Immature natural killer cell (primary cell): ENCODE measurements at regions not wholly inside any gene's neighbourhood (a gene's known extent, or its start where the extent isn't known, plus 50 kb on each side); places are given as distances from the start of the nearest gene placed in this dataset.
"Not testable (repeated sequence)": the region's sequence is repeated elsewhere in the genome, so short reads cannot be mapped to it uniquely, and the experiment has no call there.

Source experiments
- DNase-seq, 3 donors: peaks; one replicate each; pipeline ENCODE4 v3.0.0; 2022; ENCODE audit warnings: mixed read lengths in 1 of 3
- H3K27ac Mint-ChIP-seq, 6 donors: one replicate each; pipeline ENCODE4 v1.8.0; 2020; ENCODE audit warnings: mixed read lengths in 6 of 6, mild to moderate bottlenecking in 5 of 6, inconsistent platforms in 4 of 6, moderate library complexity in 3 of 6
- H3K27me3 Mint-ChIP-seq, 3 donors: one replicate each; pipeline ENCODE4 v1.8.0; 2020 to 2021; ENCODE audit warnings: low read depth in 3 of 3, mild to moderate bottlenecking in 3 of 3, mixed read lengths in 3 of 3, moderate library complexity in 3 of 3, inconsistent platforms in 1 of 3
- H3K36me3 Mint-ChIP-seq, 3 donors: one replicate each; pipeline ENCODE4 v1.8.0; 2020; ENCODE audit warnings: mixed read lengths in 3 of 3, inconsistent platforms in 2 of 3, mild to moderate bottlenecking in 2 of 3
- H3K4me1 Mint-ChIP-seq, 2 donors: one replicate each; pipeline ENCODE4 v1.8.0; 2020; ENCODE audit warnings: inconsistent platforms in 2 of 2, mild to moderate bottlenecking in 2 of 2, mixed read lengths in 2 of 2, moderate library complexity in 1 of 2
- H3K4me3 Mint-ChIP-seq, 5 donors: one replicate each; pipeline ENCODE4 v1.8.0; 2020; ENCODE audit warnings: mild to moderate bottlenecking in 5 of 5, mixed read lengths in 5 of 5, inconsistent platforms in 3 of 5, moderate library complexity in 3 of 5
- H3K9me3 Mint-ChIP-seq, 6 donors: one replicate each; pipeline ENCODE4 v1.8.0; 2020; ENCODE audit warnings: mild to moderate bottlenecking in 6 of 6, mixed read lengths in 6 of 6, inconsistent platforms in 4 of 6, moderate library complexity in 3 of 6

GRCh38 chr17:70265471-70265870 lies 96.1 kb downstream of the KCNJ2 start:
- H3K36me3 Mint-ChIP-seq: no peaks in the 10 kb centered on the region
- no peaks in the 10 kb centered on the region for H3K4me1 Mint-ChIP-seq
- H3K27ac Mint-ChIP-seq: no peak overlapping the region
- H3K4me3 Mint-ChIP-seq: no peak overlapping the region
- DNase-seq: no peak
- H3K27me3 Mint-ChIP-seq: peaks cover 0 to 5% (median 3%) of the 10 kb centered on the region in 3 donors
- peaks cover 0 to 9% (median 3%) of the 10 kb centered on the region in 6 donors for H3K9me3 Mint-ChIP-seq

DNA sequence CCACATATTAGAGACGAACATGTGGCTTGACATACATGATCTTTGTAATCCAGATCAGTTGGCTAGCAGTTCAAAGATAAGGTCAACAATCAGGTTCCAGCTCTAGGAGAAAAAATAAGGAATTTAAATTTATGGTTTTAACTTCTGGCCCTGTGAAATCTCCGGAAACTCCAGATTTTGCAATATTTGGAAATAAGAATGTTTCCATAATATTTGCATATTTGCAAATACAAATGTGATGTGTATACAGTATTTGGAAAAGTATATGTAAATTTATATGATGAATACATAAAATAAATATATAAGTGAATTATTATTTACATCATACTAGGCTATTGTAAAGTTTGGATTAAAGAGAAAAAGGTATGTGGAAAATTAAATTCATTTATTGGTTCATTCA lies 97.1 kb downstream of the KCNJ2 start:
- no peak overlapping the region for H3K4me3 Mint-ChIP-seq
- H3K9me3 Mint-ChIP-seq: peaks cover 0 to 9% (median 4%) of the 10 kb centered on the region in 6 donors
- no peaks in the 10 kb centered on the region for H3K4me1 Mint-ChIP-seq
- H3K36me3 Mint-ChIP-seq: no peaks in the 10 kb centered on the region
- DNase-seq: no peak
- no peak overlapping the region for H3K27ac Mint-ChIP-seq
- H3K27me3 Mint-ChIP-seq: peaks cover 0 to 5% (median 3%) of the 10 kb centered on the region in 3 donors

- no peak overlapping the region for H3K27ac Mint-ChIP-seq
- no peak overlapping the region for H3K4me3 Mint-ChIP-seq
- peaks cover 0 to 9% (median 5%) of the 10 kb centered on the region in 6 donors for H3K9me3 Mint-ChIP-seq
- H3K36me3 Mint-ChIP-seq: no peaks in the 10 kb centered on the region
- H3K27me3 Mint-ChIP-seq: peaks cover 0 to 5% (median 3%) of the 10 kb centered on the region in 3 donors
- H3K4me1 Mint-ChIP-seq: no peaks in the 10 kb centered on the region
- DNase-seq: no peak
Observed at GRCh38 chr17:70268383-70268782, 99.1 kb downstream of the KCNJ2 start.

GRCh38 chr17:70270554-70270953 lies 101.2 kb downstream of the KCNJ2 start:
- H3K4me3 Mint-ChIP-seq: no peak overlapping the region

GRCh38 chr17:70271200-70271599 lies 101.9 kb downstream of the KCNJ2 start:
- peaks cover 0 to 2% (median 0%) of the 10 kb centered on the region in 3 donors for H3K27me3 Mint-ChIP-seq
- no peak overlapping the region for H3K4me3 Mint-ChIP-seq
- H3K9me3 Mint-ChIP-seq: peaks cover 0 to 9% (median 2%) of the 10 kb centered on the region in 6 donors
- DNase-seq: no peak
- H3K4me1 Mint-ChIP-seq: no peaks in the 10 kb centered on the region
- H3K36me3 Mint-ChIP-seq: no peaks in the 10 kb centered on the region
- no peak overlapping the region for H3K27ac Mint-ChIP-seq

More at GRCh38 chr17:70270554-70270953, 101.2 kb downstream of the KCNJ2 start:
- no peak for DNase-seq
- no peaks in the 10 kb centered on the region for H3K4me1 Mint-ChIP-seq
- H3K27me3 Mint-ChIP-seq: peaks cover 0 to 2% (median 0%) of the 10 kb centered on the region in 3 donors
- H3K9me3 Mint-ChIP-seq: peaks cover 0 to 9% (median 3%) of the 10 kb centered on the region in 6 donors
- no peak overlapping the region for H3K27ac Mint-ChIP-seq
- no peaks in the 10 kb centered on the region for H3K36me3 Mint-ChIP-seq

DNA sequence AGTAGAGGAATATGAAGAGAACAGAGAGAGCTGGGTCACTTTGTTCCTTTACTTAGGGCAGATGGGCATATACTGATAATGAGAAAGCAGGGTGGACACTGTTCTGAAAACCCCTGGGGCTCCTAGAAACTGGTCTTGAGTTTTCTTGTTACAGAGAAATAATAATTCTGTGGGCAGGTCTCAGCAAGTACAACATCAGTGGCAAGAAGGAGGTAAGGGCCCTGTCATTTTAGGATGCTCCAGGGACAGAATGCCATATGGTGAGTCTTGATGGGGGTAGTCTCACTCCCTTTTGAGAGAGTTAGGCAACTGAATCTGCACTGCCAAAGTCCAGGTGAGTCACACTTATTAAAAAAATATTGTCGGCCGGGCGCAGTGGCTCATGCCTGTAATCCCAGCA lies 102.3 kb downstream of the KCNJ2 start:
- Mint-ChIP-seq H3K36me3 (no peaks in the 10 kb centered on the region), H3K9me3 (peaks cover 0 to 9% (median 2%) of the 10 kb centered on the region in 6 donors), H3K4me1 (no peaks in the 10 kb centered on the region), H3K27me3 (peaks cover 0 to 1% (median 0%) of the 10 kb centered on the region in 3 donors), H3K27ac (no peak overlapping the region), H3K4me3 (no peak overlapping the region)
- DNase-seq: no peak

GRCh38 chr17:70274255-70274654 lies 104.9 kb downstream of the KCNJ2 start:
- Mint-ChIP-seq H3K27me3 (no peaks in the 10 kb centered on the region), H3K4me1 (no peaks in the 10 kb centered on the region), H3K9me3 (peaks cover 0 to 4% (median 3%) of the 10 kb centered on the region in 6 donors), H3K4me3 (no peak overlapping the region), H3K27ac (no peak overlapping the region), H3K36me3 (no peaks in the 10 kb centered on the region)
- no peak for DNase-seq

DNA sequence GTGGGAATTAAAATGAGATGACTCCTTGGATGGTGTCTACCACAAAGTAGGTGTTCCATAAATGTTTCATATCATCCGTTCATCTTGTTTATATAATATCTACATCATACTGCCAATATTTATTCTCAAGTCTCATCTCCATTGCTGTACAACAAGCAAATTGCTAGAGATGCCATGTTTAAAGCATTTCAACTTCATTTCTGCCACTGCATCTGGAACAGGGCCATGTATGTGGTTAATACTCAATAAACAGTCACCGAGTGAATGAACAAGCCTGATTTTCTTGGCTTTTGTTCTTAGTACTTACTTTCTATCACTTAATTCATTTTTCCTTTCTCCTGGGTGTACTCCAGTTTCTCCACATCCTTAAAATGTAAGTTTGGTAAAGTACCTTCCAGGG lies 107.6 kb downstream of the KCNJ2 start:
- no peaks in the 10 kb centered on the region for H3K36me3 Mint-ChIP-seq
- H3K27me3 Mint-ChIP-seq: peaks cover 0 to 1% (median 0%) of the 10 kb centered on the region in 3 donors
- H3K4me3 Mint-ChIP-seq: no peak overlapping the region
- H3K9me3 Mint-ChIP-seq: peaks cover 0 to 15% (median 4%) of the 10 kb centered on the region in 6 donors
- no peak for DNase-seq
- no peaks in the 10 kb centered on the region for H3K4me1 Mint-ChIP-seq
- H3K27ac Mint-ChIP-seq: no peak overlapping the region

DNA sequence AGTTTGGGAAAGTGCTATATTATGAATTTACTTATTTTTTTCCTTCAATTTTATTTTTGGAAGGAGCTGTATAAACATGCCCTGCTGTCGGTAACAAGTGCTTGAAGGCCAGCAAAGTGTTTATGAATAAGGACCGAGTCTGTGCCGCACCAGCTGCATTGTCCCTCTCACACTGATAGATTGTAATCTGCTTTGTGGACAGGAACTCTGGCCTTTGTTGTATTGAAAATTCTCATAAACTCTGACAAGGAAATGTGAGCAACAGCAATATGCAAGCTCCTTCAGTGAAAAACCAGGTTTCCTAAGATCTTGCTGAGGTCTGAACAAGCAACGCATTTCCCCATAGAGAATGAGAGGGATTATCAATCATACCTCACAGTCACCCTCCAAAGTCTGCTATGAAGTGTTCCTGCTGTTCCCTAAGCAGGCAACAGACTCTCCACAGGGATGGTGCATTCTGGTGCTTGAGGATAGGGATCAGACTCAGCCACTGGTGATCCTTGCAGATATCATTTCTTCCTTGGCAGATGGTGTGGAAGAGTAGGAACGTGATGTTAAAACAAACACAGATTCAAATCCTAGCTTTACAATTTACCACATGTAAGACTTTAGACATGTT lies 109.6 kb downstream of the KCNJ2 start:
- Mint-ChIP-seq H3K27ac (no peak overlapping the region), H3K4me3 (no peak overlapping the region), H3K27me3 (peaks cover 0 to 3% (median 0%) of the 10 kb centered on the region in 3 donors), H3K4me1 (no peaks in the 10 kb centered on the region), H3K9me3 (peaks cover 0 to 20% (median 5%) of the 10 kb centered on the region in 6 donors), H3K36me3 (no peaks in the 10 kb centered on the region)
- DNase-seq: no peak

DNA sequence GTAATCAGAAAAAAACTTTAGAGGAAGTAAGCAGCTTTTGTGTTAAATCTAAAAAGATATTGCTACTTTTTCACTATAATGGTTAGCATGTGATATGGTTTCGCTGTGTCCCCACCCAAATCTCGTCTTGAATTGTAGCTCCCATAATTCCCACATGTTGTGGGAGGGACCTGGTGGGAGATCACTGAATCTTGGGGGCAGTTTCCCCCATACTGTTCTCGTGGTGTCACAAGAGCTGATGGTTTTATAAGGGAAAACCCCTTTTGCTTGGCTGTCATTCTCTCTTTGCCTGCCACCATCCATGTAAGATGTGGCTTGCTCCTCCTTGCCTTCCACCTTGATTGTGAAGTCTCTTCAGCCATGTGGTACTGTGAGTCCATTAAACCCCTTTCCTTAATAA lies 117.1 kb downstream of the KCNJ2 start:
- H3K27ac Mint-ChIP-seq: no peak overlapping the region
- H3K27me3 Mint-ChIP-seq: peaks cover 0 to 3% (median 0%) of the 10 kb centered on the region in 3 donors
- no peaks in the 10 kb centered on the region for H3K36me3 Mint-ChIP-seq
- H3K9me3 Mint-ChIP-seq: peaks cover 0 to 8% (median 2%) of the 10 kb centered on the region in 6 donors
- H3K4me1 Mint-ChIP-seq: no peaks in the 10 kb centered on the region
- DNase-seq: no peak
- H3K4me3 Mint-ChIP-seq: no peak overlapping the region

DNA sequence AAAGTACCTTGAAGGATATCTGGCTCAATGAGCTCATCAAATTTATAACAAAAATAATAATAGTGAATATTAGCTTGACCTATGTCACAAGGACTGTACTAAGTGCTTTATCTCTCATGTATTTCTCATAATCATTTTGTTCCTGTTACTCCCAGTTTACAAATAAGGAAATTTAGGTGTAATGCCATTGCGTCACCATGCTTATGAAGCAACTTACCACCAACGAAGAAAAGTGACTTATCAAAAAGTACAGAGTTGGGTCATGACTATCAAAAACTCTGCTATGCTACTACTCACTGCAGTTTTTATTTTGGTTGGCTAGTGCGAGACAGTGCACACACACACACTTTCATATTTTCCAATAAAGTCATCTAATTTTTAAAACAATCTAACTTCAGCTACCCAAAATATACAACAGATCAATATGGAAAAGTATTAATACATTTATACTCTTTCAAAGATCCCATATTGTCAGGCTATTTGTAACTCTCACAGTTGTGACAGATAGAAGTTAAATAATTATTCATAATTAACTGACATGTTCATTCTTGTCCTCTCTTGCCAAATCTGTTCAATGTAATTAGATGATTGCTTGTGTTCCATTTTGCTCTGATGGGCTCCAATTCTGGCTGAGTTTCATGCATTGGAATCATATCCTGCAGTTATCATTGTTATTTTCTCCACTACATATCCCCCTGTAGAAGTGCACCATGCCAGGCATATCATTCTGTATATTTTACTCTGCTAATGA lies 119.4 kb downstream of the KCNJ2 start:
- no peaks in the 10 kb centered on the region for H3K27me3 Mint-ChIP-seq
- H3K4me3 Mint-ChIP-seq: no peak overlapping the region
- DNase-seq: no peak
- no peak overlapping the region for H3K27ac Mint-ChIP-seq
- H3K4me1 Mint-ChIP-seq: no peaks in the 10 kb centered on the region
- no peaks in the 10 kb centered on the region for H3K36me3 Mint-ChIP-seq
- peaks cover 0 to 13% (median 5%) of the 10 kb centered on the region in 6 donors for H3K9me3 Mint-ChIP-seq

DNA sequence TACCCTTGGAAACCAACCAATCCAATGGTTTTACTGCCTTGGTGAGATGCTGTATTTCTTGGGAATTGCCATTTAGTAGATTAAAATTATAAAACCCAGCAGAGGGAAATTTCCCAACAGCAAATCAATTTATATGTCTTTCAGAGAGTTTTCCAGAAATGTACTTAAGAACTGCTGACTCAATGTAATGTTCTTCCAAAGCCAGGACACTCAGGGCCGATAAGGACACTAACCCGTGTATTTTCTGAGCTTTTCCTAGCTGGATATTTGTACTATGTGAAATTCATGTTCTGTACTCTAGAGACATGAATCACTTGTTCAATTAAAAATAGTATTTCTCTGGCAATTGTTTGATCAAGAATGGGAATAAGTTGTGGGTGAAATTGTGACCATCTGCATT lies 121.4 kb downstream of the KCNJ2 start:
- no peaks in the 10 kb centered on the region for H3K36me3 Mint-ChIP-seq
- no peak overlapping the region for H3K4me3 Mint-ChIP-seq
- no peaks in the 10 kb centered on the region for H3K27me3 Mint-ChIP-seq
- H3K9me3 Mint-ChIP-seq: peaks cover 0 to 13% (median 4%) of the 10 kb centered on the region in 6 donors
- no peak overlapping the region for H3K27ac Mint-ChIP-seq
- DNase-seq: no peak
- no peaks in the 10 kb centered on the region for H3K4me1 Mint-ChIP-seq

GRCh38 chr17:70292366-70292765 lies 123.0 kb downstream of the KCNJ2 start:
- Mint-ChIP-seq H3K4me3 (no peak overlapping the region), H3K27ac (no peak overlapping the region), H3K4me1 (no peaks in the 10 kb centered on the region), H3K9me3 (peaks cover 0 to 17% (median 8%) of the 10 kb centered on the region in 6 donors), H3K36me3 (no peaks in the 10 kb centered on the region), H3K27me3 (no peaks in the 10 kb centered on the region)
- no peak for DNase-seq

DNA sequence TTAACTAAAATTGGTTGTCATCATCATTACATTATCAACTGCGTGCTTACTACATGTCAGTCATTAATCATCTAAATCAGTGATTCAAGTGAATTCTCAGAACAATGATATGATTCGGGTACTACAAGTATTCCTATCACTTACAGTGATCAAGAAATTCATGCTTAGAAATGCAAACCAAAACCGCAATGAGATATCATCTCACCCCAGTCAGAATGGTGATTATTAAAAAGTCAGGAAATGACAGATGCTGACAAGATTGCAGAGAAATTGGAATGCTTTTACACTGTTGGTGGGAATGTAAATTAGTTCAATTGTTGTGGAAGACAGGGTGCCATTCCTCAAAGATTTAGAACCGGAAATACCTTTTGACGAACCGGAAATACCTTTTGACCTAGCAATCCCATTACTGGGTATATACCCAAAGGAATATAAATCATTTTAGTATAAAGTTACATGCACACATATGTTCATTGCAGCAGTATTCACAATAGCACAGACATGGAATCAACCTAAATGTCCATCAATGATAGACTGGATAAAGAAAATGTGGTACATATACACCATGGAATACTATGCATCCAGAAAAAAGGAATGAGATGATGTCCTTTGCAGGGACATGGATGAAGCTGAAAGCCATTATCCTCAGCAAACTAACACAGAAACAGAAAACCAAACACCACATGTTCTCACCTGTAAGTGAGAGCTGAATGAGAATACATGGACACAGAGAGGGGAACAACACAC lies 124.4 kb downstream of the KCNJ2 start:
- not testable (repeated sequence) for H3K36me3 Mint-ChIP-seq, H3K27me3 Mint-ChIP-seq, H3K27ac Mint-ChIP-seq, H3K4me3 Mint-ChIP-seq, DNase-seq, H3K4me1 Mint-ChIP-seq
- peaks cover 0 to 17% (median 9%) of the 10 kb centered on the region in 6 donors for H3K9me3 Mint-ChIP-seq
